ENCODE measurements at regions not wholly inside any gene's neighbourhood (a gene's known extent, or its start where the extent isn't known, plus 50 kb on each side); places are given as distances from the start of the nearest gene placed in this dataset.

- no peak for TF ChIP-seq EZH2 (IDR thresholded peaks at IDR 0.05; ENCODE audit: low read length, missing control alignments)
- no peak for TF ChIP-seq CTCF (conservative IDR thresholded peaks at IDR 0.05 in 1 of 2, IDR thresholded peaks at IDR 0.05 in 1 of 2; ENCODE audit: low read depth in 1 of 2, low read length in 2 of 2)
Observed at GRCh38 chr5:26245321-26245720, 793.1 kb downstream of the CDH9 start.
